HepG2 (cell line): ENCODE measurements at regions not wholly inside any gene's neighbourhood (a gene's known extent, or its start where the extent isn't known, plus 50 kb on each side); places are given as distances from the start of the nearest gene placed in this dataset.

Experiments
- CSRNP2 ChIP-seq: sonication (generic); formaldehyde crosslinking; conservative IDR thresholded peaks from 2 replicates; pipeline ENCODE4 v1.8.0; 2022; ENCODE audit warnings: low read depth, missing genetic modification reagents
- NFATC3 ChIP-seq: sonication (generic); formaldehyde crosslinking; IDR thresholded peaks from 2 replicates; pipeline ENCODE4 v1.5.1; 2020; ENCODE audit warnings: mild to moderate bottlenecking, missing genetic modification reagents
- SIX1 ChIP-seq: sonication (generic); formaldehyde crosslinking; IDR thresholded peaks from 2 replicates; pipeline ENCODE4 v1.4.0; 2020; ENCODE audit warnings: missing genetic modification reagents, borderline replicate concordance
- ZBTB7A ChIP-seq: sonication (generic); formaldehyde crosslinking; IDR thresholded peaks from 2 replicates; pipeline ENCODE4 v1.8.0; 2022; ENCODE audit warnings: mild to moderate bottlenecking, missing genetic modification reagents
- ZMAT5 ChIP-seq: sonication (generic); formaldehyde crosslinking; IDR thresholded peaks from 2 replicates; pipeline ENCODE4 v1.5.0; 2020; ENCODE audit warnings: mild to moderate bottlenecking, low read depth, missing genetic modification reagents, borderline replicate concordance
- ZNF256 ChIP-seq: sonication (generic); formaldehyde crosslinking; conservative IDR thresholded peaks from 2 replicates; pipeline ENCODE4 v1.4.0; 2020; ENCODE audit warnings: missing genetic modification reagents
- ZNF264 ChIP-seq: sonication (generic); formaldehyde crosslinking; IDR thresholded peaks from 2 replicates; pipeline ENCODE4 v1.4.0; 2020; ENCODE audit warnings: missing genetic modification reagents
- ZNF460 ChIP-seq: sonication (generic); formaldehyde crosslinking; IDR thresholded peaks from 2 replicates; pipeline ENCODE4 v1.5.1; 2020; ENCODE audit warnings: missing genetic modification reagents, mild to moderate bottlenecking, borderline replicate concordance
- ZNF549 ChIP-seq: sonication (generic); formaldehyde crosslinking; IDR thresholded peaks from 2 replicates; pipeline ENCODE4 v1.5.0; 2020; ENCODE audit warnings: missing genetic modification reagents
- ZNF564 ChIP-seq: sonication (generic); formaldehyde crosslinking; IDR thresholded peaks from 2 replicates; pipeline ENCODE4 v1.8.1; 2023; ENCODE audit warnings: mild to moderate bottlenecking, missing genetic modification reagents
- ZNF609 ChIP-seq: sonication (generic); formaldehyde crosslinking; IDR thresholded peaks from 2 replicates; pipeline ENCODE4 v1.4.0; 2020; ENCODE audit warnings: mild to moderate bottlenecking, missing genetic modification reagents, borderline replicate concordance
- ZNF7 ChIP-seq: IDR thresholded peaks from 2 replicates; pipeline ENCODE4 v1.6.1; 2016; ENCODE audit warnings: missing biosample characterization, missing genetic modification reagents
- ZNF713 ChIP-seq: sonication (generic); formaldehyde crosslinking; IDR thresholded peaks from 2 replicates; pipeline ENCODE4 v1.4.0; 2020; ENCODE audit warnings: mild to moderate bottlenecking, missing genetic modification reagents
- TF ChIP-seq, protein P1 (sequence below): sonication (generic); formaldehyde crosslinking; IDR thresholded peaks from one replicate; pipeline ENCODE4 v1.5.1; 2020; ENCODE audit warnings: mild to moderate bottlenecking, missing genetic modification reagents; ENCODE audit errors: not compliant biosample characterization
- TF ChIP-seq, protein P2 (sequence below): sonication (generic); IDR thresholded peaks from 2 replicates; pipeline ENCODE4 v1.6.1; 2016; ENCODE audit warnings: low read depth, borderline replicate concordance

DNA sequence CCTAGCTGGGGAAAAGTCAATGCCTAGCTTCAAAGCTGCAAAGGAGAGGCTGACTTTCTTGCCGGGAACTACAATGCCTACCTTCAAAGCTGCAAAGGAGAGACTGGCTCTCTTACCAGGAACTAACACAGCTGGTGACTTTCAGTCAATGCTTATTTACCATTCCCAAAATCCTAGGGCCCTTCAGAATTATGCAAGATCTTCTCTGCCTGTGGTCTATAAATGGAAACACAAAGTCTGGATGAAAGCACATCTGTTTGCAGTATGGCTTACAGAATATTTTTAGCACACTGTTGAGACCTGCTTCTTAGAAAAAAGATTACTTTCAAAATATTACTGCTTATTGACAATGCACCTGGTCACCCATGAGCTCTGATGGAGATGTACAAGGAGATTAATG, 259.4 kb downstream of the PLK2 start (continued):
- TF ChIP-seq, protein P1, sequence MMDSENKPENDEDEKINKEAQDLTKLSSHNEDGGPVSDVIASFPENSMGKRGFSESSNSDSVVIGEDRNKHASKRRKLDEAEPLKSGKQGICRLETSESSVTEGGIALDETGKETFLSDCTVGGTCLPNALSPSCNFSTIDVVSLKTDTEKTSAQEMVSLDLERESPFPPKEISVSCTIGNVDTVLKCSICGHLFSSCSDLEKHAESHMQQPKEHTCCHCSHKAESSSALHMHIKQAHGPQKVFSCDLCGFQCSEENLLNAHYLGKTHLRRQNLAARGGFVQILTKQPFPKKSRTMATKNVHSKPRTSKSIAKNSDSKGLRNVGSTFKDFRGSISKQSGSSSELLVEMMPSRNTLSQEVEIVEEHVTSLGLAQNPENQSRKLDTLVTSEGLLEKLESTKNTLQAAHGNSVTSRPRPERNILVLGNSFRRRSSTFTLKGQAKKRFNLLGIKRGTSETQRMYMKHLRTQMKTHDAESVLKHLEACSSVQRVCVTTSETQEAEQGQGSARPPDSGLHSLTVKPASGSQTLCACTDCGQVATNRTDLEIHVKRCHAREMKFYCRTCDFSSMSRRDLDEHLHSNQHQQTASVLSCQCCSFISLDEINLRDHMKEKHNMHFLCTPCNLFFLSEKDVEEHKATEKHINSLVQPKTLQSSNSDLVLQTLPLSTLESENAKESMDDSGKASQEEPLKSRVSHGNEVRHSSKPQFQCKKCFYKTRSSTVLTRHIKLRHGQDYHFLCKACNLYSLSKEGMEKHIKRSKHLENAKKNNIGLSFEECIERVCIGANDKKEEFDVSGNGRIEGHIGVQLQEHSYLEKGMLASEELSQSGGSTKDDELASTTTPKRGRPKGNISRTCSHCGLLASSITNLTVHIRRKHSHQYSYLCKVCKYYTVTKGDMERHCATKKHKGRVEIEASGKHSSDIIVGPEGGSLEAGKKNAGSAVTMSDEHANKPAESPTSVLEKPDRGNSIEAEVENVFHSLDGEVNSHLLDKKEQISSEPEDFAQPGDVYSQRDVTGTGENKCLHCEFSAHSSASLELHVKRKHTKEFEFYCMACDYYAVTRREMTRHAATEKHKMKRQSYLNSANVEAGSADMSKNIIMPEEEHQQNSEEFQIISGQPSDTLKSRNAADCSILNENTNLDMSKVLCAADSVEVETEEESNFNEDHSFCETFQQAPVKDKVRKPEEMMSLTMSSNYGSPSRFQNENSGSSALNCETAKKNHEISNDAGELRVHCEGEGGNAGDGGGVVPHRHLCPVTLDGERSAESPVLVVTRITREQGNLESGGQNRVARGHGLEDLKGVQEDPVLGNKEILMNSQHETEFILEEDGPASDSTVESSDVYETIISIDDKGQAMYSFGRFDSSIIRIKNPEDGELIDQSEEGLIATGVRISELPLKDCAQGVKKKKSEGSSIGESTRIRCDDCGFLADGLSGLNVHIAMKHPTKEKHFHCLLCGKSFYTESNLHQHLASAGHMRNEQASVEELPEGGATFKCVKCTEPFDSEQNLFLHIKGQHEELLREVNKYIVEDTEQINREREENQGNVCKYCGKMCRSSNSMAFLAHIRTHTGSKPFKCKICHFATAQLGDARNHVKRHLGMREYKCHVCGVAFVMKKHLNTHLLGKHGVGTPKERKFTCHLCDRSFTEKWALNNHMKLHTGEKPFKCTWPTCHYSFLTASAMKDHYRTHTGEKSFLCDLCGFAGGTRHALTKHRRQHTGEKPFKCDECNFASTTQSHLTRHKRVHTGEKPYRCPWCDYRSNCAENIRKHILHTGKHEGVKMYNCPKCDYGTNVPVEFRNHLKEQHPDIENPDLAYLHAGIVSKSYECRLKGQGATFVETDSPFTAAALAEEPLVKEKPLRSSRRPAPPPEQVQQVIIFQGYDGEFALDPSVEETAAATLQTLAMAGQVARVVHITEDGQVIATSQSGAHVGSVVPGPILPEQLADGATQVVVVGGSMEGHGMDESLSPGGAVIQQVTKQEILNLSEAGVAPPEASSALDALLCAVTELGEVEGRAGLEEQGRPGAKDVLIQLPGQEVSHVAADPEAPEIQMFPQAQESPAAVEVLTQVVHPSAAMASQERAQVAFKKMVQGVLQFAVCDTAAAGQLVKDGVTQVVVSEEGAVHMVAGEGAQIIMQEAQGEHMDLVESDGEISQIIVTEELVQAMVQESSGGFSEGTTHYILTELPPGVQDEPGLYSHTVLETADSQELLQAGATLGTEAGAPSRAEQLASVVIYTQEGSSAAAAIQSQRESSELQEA (CRISPR knock-in tag) = no peak
- no peak for TF ChIP-seq ZNF7 (CRISPR knock-in tag)
- no peak for TF ChIP-seq ZNF564 (CRISPR knock-in tag)
- no peak for TF ChIP-seq ZNF460
- TF ChIP-seq ZNF609 = no peak
- no peak for TF ChIP-seq ZNF713 (CRISPR knock-in tag)
- TF ChIP-seq ZNF264 (CRISPR knock-in tag) = no peak
- TF ChIP-seq, protein P2, sequence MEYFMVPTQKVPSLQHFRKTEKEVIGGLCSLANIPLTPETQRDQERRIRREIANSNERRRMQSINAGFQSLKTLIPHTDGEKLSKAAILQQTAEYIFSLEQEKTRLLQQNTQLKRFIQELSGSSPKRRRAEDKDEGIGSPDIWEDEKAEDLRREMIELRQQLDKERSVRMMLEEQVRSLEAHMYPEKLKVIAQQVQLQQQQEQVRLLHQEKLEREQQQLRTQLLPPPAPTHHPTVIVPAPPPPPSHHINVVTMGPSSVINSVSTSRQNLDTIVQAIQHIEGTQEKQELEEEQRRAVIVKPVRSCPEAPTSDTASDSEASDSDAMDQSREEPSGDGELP = no peak
- no peak for TF ChIP-seq ZMAT5
- no peak for TF ChIP-seq SIX1 (CRISPR knock-in tag)
- TF ChIP-seq NFATC3 (CRISPR knock-in tag) = no peak
- TF ChIP-seq ZNF549 (CRISPR knock-in tag) = no peak
- no peak for TF ChIP-seq CSRNP2 (CRISPR knock-in tag)
- no peak for TF ChIP-seq ZBTB7A
- TF ChIP-seq ZNF256 (CRISPR knock-in tag) = no peak
